GM12872 (cell line): ENCODE measurements at regions not wholly inside any gene's neighbourhood (a gene's known extent, or its start where the extent isn't known, plus 50 kb on each side); places are given as distances from the start of the nearest gene placed in this dataset.

ENCODE experiments used
- TF ChIP-seq, protein P1 (sequence below): IDR thresholded peaks from 3 replicates; pipeline ENCODE4 v1.5.1; 2011; ENCODE audit warnings: low read depth, mild to moderate bottlenecking, low read length, moderate library complexity; ENCODE audit not compliant: insufficient read depth

DNA sequence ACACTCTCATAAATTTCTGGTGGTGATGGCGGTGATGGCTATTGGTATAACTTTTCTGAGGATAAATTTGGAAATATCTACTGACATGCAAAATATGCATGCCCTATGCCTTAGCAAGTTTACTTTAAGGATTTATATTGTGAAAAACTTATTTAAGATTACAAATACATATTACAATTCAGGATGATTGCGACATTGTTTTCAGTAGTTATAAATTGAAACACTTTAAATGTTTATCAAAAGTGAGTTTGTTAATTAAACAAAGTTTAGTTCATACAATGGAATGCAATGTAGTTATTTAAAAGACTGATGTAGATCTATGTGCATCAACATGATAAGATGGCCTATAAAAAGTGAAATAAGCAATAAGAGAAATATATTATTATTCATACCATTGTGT, 331.3 kb upstream of the NR5A2 start:
- TF ChIP-seq, protein P1, sequence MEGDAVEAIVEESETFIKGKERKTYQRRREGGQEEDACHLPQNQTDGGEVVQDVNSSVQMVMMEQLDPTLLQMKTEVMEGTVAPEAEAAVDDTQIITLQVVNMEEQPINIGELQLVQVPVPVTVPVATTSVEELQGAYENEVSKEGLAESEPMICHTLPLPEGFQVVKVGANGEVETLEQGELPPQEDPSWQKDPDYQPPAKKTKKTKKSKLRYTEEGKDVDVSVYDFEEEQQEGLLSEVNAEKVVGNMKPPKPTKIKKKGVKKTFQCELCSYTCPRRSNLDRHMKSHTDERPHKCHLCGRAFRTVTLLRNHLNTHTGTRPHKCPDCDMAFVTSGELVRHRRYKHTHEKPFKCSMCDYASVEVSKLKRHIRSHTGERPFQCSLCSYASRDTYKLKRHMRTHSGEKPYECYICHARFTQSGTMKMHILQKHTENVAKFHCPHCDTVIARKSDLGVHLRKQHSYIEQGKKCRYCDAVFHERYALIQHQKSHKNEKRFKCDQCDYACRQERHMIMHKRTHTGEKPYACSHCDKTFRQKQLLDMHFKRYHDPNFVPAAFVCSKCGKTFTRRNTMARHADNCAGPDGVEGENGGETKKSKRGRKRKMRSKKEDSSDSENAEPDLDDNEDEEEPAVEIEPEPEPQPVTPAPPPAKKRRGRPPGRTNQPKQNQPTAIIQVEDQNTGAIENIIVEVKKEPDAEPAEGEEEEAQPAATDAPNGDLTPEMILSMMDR, result no peak

DNA sequence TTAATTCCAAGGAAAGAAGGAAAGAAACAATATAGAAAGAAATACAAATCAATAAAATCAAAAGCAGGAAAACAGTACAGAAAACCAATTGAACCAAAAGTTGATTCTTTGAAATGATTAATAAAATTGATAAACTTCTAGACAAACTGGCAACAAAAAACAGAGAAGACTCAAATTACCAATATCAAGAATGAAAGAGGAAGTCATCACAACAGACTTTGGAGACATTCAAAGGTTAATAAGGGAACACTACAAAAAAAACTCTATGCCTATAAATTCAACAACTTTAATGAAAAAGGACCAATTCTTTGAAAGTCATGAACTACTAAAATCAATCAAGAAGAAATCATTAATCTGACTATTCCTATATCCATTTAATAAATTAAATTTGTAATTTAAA, 329.3 kb upstream of the NR5A2 start:
- TF ChIP-seq, protein P1, result no peak

DNA sequence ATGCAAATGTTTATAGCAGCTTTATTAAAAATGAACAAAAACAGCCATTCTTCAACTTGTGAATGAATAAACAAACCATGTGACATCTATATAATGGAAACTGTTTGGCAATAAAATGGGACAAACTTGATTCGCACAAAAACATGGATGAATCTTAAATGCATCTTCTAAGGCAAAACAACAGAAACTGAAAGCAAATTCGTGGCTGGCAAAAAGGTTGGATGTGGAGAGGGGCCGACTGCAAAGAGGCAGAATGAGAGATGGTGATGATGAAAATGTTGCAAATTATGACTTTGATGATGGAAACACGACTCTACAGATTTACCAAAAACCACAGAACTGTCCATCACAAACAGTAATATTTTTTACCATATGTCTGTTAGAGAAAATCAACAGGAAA, 327.0 kb upstream of the NR5A2 start:
- TF ChIP-seq, protein P1, result no peak

DNA sequence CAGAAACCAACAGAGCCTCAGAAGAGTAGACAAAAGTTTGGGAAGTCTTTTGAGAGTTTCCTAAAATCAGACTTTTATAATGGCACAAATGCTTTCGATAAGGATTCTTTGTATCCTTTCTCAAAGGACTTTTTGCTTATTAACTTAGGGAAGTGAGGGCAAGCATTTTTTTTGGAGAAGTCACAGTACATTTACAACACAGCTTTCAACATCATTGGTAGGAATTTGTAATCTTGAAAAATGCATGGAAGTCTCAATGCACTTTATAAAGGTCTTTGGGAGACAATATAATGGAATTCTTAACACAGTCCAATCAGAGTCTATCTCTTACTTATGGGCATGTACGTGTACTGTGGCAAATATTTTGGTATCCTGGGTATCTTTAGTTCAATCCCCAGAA, 325.8 kb upstream of the NR5A2 start:
- TF ChIP-seq, protein P1, result no peak

DNA sequence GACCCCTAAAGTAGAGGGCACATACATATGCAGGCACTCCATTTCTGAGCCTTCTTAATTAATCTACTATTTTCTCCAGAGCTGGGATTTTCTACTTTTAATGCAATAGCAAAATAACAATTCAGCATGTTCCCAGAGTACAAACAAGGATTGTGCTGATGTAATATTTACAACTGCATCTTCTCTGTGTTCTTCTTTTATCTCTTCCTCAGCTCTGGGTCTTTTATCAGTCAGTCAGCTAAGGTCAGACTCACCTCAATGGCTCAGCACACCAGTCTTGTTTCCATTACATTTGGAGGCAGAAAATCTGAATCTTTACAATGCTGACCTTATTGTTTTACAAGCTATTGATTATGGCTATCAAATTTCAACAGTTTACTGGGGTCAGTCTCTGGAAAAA, 323.3 kb upstream of the NR5A2 start:
- TF ChIP-seq, protein P1, result no peak

DNA sequence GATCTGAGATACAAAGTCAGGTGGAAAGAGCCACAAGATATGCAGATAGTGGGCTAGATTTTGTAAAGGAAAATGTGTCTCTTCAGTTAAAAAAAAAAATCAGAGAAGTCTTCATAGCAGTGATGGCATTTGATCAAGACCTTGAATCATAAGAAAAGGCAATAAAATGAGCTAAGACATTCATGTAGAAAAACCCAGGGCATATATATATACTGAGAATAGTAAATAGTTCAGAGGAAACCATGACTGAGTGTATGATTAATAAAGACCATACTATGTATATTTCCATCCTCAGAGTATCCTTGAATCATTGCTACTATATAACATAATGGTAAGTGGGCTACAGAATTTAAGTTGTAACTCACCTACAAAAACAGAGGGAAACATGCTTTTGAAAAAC, 321.7 kb upstream of the NR5A2 start:
- TF ChIP-seq, protein P1, result no peak

DNA sequence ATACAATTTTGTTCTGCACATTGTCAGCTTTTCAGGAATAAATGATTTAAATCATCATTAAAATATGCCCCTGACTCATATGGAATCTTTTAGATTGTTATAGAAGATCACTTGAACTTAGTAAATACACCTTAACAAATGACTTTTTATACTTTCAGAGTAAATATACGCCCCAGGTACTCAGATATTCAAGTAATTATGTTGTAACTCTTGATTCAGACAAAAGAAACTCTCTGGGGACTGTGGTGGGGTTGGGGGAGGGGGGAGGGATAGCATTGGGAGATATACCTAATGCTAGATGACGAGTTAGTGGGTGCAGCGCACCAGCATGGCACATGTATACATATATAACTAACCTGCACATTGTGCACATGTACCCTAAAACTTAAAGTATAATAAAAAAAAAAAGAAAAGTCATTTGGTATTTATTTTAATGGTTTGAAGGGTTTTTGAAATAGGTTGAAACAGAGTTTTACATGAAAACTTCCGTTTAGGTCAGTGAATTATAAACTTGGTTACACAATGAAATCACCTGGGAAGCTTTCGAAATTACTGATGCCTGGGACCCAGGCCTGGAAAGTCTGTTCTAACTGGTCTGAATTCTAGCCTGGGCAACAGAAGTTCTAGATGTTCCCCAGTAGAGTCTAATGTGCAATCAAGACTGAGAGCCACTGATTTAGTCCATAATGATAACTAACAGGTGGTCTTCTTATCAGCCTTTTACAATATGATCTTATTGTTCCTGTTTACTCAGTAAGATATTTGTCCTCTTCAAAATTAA, 320.5 kb upstream of the NR5A2 start:
- TF ChIP-seq, protein P1, result no peak
